Ishikawa (cell line): ENCODE measurements at regions not wholly inside any gene's neighbourhood (a gene's known extent, or its start where the extent isn't known, plus 50 kb on each side); places are given as distances from the start of the nearest gene placed in this dataset.

Source experiments
- CEBPB ChIP-seq: IDR thresholded peaks from 2 replicates; pipeline ENCODE4 v1.6.1; 2012
- CREB1 ChIP-seq: IDR thresholded peaks from 2 replicates; pipeline ENCODE4 v1.6.1; 2012; ENCODE audit warnings: low read depth
- EGR1 ChIP-seq: IDR thresholded peaks from 2 replicates; pipeline ENCODE4 v1.6.1; 2012
- EP300 ChIP-seq: IDR thresholded peaks from 2 replicates; pipeline ENCODE4 v1.6.1; 2012; ENCODE audit warnings: borderline replicate concordance
- FOXM1 ChIP-seq: IDR thresholded peaks from 2 replicates; pipeline ENCODE4 v1.6.1; 2012; ENCODE audit warnings: low read depth, borderline replicate concordance
- NFIC ChIP-seq: IDR thresholded peaks from 2 replicates; pipeline ENCODE4 v1.6.1; 2012
- RAD21 ChIP-seq: IDR thresholded peaks from 2 replicates; pipeline ENCODE4 v1.6.1; 2012; ENCODE audit warnings: low read depth
- TAF1 ChIP-seq: IDR thresholded peaks from 2 replicates; pipeline ENCODE4 v1.6.1; 2012; ENCODE audit warnings: low read depth, mild to moderate bottlenecking
- TCF12 ChIP-seq: IDR thresholded peaks from 2 replicates; pipeline ENCODE4 v1.6.1; 2012; ENCODE audit warnings: low read depth
- TEAD4 ChIP-seq: IDR thresholded peaks from 2 replicates; pipeline ENCODE4 v1.6.1; 2012
- YY1 ChIP-seq: IDR thresholded peaks from 2 replicates; pipeline ENCODE4 v1.6.1; 2012; ENCODE audit warnings: low read depth
- ZBTB7A ChIP-seq: IDR thresholded peaks from 2 replicates; pipeline ENCODE4 v1.6.1; 2012; ENCODE audit warnings: low read depth
- TF ChIP-seq, protein P1 (sequence below): IDR thresholded peaks from 2 replicates; pipeline ENCODE4 v1.6.1; 2012
- TF ChIP-seq, protein P2 (sequence below): IDR thresholded peaks from 2 replicates; pipeline ENCODE4 v1.6.1; 2012; ENCODE audit warnings: low read depth, mild to moderate bottlenecking
- TF ChIP-seq, protein P3 (sequence below): IDR thresholded peaks from 2 replicates; pipeline ENCODE4 v1.6.1; 2012

DNA sequence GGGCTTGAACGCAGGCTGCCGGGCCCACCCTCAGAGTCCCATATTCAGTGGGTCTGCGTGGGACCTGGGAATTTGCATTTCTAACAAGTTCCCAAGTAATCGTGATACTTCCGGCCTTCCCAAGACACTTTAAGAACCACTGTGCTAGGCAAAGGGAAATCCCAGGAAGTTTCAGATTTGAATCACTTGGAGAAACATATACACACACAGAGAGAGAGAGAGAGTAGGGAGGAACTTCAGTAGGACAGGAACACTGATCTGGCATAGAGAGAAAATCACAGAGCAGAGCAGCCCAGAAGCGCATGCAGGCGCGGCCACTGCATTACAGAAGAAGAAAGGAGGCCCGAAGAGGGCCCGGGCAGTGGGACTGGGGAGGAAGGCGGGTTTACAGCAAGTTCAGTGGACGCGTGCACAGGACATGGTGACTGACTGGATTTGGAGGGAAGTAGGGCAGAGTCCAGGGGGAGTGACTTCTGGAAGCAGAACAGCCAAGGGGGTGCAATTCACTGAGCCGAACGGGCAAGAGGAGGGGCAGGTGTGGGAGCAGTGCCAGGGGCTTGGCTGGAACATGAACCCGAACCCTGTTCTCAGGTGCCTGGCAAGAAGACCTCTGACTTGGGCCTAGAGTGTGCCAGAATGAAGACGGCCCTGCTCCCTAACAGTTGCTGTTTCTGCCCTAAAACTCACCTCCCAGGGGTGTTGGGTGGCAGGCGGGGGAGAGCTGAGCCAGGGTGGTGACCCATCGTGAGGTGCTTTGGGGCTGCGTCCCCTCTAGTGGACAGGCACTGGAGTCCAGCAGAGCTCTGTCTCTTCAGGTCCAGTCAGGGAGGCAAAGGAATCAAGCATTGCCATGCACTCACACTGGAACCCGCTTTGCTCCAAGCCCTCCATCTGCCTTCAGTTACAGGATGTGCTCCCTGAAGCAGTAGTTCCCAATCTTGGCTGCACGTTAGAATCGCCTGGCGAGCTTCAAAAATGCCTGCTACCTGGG lies 101.3 kb upstream of the HES1 start:
- TF ChIP-seq EP300 (no peak), EGR1 (no peak), ZBTB7A (no peak), FOXM1 (no peak), RAD21 (no peak), CEBPB (no peak), YY1 (no peak)
- TF ChIP-seq, protein P1, sequence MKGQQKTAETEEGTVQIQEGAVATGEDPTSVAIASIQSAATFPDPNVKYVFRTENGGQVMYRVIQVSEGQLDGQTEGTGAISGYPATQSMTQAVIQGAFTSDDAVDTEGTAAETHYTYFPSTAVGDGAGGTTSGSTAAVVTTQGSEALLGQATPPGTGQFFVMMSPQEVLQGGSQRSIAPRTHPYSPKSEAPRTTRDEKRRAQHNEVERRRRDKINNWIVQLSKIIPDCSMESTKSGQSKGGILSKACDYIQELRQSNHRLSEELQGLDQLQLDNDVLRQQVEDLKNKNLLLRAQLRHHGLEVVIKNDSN: no peak
- TF ChIP-seq, protein P2, sequence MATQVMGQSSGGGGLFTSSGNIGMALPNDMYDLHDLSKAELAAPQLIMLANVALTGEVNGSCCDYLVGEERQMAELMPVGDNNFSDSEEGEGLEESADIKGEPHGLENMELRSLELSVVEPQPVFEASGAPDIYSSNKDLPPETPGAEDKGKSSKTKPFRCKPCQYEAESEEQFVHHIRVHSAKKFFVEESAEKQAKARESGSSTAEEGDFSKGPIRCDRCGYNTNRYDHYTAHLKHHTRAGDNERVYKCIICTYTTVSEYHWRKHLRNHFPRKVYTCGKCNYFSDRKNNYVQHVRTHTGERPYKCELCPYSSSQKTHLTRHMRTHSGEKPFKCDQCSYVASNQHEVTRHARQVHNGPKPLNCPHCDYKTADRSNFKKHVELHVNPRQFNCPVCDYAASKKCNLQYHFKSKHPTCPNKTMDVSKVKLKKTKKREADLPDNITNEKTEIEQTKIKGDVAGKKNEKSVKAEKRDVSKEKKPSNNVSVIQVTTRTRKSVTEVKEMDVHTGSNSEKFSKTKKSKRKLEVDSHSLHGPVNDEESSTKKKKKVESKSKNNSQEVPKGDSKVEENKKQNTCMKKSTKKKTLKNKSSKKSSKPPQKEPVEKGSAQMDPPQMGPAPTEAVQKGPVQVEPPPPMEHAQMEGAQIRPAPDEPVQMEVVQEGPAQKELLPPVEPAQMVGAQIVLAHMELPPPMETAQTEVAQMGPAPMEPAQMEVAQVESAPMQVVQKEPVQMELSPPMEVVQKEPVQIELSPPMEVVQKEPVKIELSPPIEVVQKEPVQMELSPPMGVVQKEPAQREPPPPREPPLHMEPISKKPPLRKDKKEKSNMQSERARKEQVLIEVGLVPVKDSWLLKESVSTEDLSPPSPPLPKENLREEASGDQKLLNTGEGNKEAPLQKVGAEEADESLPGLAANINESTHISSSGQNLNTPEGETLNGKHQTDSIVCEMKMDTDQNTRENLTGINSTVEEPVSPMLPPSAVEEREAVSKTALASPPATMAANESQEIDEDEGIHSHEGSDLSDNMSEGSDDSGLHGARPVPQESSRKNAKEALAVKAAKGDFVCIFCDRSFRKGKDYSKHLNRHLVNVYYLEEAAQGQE: no peak

DNA sequence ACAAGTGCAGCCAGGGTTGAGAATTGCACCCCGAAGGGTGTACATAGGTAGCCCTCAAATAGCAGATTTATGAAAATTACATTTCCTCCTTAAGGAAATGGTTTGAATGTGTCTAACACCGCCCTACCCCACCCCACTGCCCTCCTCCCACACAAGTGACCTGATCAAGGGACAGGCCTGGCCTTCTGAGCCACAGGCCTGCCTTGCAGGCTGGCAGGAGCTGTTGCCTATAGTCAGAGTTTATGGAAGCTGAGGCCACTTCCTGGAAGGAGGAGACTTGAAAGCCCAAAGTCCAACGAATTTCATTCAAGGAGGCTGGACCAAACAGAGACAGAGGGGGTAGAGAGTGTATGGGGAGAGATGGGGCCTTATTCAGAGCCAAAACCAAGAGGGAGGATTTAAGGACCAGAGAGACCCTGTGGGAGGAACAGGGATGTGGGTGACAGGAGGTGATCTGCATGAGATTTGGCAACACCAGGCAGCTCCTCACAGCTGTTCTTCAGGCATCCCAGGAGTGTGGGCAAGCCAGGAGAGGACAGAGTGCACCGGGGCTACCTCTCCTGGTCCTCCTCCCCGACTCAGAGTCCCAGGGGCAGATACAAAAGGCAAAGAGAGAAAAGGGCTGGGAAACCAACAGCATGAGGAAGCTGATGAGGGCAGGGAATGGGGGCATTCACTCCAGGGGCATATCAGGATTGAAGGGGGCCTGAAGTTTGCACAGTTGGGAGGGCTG lies 100.4 kb upstream of the HES1 start:
- TF ChIP-seq CREB1 (no peak), TEAD4 (no peak), RAD21 (no peak)
- TF ChIP-seq, protein P1: no peak

DNA sequence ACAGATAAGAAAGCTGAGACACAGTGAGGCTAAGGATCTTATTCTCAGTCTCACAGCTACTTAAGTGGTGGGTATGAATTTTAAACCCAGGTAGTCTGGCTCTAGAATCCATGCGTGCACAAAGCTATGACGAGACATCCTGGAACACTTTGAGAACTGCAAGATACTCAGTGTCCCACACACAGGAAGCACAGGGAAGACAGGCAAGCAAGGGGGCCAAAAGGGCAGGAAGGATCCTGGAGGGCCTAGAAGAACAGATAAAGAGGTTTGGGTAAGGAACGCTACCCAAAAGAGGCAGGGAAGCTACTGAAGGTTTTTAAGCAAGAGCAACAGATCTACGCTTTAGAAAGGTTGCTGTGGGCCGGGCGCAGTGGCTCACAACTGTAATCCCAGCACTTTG lies 99.1 kb upstream of the HES1 start:
- no peak for TF ChIP-seq TCF12
- TF ChIP-seq YY1: no peak
- TF ChIP-seq, protein P1: no peak
- TF ChIP-seq, protein P3, sequence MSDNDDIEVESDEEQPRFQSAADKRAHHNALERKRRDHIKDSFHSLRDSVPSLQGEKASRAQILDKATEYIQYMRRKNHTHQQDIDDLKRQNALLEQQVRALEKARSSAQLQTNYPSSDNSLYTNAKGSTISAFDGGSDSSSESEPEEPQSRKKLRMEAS: no peak
- TF ChIP-seq CREB1: no peak
- TF ChIP-seq, protein P2: no peak
- TF ChIP-seq ZBTB7A: no peak
- TF ChIP-seq TAF1: no peak
- no peak for TF ChIP-seq TEAD4
- TF ChIP-seq EP300: no peak
- no peak for TF ChIP-seq CEBPB
- TF ChIP-seq RAD21: no peak
- TF ChIP-seq EGR1: no peak
- TF ChIP-seq FOXM1: no peak
- no peak for TF ChIP-seq NFIC

DNA sequence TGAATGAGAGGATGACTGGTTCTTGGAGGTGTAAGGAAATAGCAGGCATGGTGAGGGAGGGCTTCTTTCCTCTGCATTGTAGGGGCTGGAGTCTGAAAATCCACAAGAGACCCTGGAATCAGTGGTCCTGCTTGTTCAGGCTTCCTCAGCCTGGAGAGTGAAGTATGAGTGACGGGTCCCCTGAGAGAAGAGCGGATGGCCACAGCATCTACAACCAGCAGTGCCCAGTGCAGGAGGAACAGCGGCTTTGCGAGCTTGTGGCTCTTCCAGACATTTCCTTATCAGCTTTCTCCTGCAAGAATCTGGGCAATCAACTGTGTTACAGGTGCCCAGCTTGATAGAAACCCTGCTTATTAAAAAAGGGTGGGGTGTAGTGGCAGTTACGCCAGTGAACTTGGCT lies 97.0 kb upstream of the HES1 start:
- TF ChIP-seq CEBPB: no peak
- TF ChIP-seq FOXM1: no peak
- no peak for TF ChIP-seq EGR1
- TF ChIP-seq, protein P3: no peak
- TF ChIP-seq TAF1: no peak
- no peak for TF ChIP-seq CREB1
- no peak for TF ChIP-seq YY1
- TF ChIP-seq, protein P1: no peak
- TF ChIP-seq TEAD4: no peak
- TF ChIP-seq TCF12: no peak
- TF ChIP-seq EP300: no peak
- TF ChIP-seq, protein P2: no peak
- TF ChIP-seq RAD21: no peak
- TF ChIP-seq NFIC: no peak
- TF ChIP-seq ZBTB7A: no peak
